ENCODE measurements at regions not wholly inside any gene's neighbourhood (a gene's known extent, or its start where the extent isn't known, plus 50 kb on each side); places are given as distances from the start of the nearest gene placed in this dataset.

DNA sequence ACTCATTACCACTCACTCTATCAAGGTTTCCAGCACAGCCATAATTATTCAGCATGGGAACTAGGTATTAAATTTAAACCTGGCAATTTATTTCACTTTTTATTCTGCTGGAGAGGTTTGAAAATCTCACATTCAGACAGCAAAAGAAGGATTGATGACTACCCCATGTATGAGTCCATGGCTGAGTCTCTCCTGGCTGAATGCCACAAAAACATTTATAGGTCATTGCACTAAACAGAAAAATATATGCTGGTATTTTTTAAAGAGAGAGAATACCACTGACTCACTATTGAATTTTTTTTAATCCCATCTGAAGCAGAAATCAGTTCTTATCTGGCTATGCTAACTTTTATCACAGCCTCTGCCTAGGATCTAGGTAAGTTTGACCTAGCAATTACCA is 336.3 kb downstream of the PPP1R3A start:
- TF ChIP-seq, protein P1, sequence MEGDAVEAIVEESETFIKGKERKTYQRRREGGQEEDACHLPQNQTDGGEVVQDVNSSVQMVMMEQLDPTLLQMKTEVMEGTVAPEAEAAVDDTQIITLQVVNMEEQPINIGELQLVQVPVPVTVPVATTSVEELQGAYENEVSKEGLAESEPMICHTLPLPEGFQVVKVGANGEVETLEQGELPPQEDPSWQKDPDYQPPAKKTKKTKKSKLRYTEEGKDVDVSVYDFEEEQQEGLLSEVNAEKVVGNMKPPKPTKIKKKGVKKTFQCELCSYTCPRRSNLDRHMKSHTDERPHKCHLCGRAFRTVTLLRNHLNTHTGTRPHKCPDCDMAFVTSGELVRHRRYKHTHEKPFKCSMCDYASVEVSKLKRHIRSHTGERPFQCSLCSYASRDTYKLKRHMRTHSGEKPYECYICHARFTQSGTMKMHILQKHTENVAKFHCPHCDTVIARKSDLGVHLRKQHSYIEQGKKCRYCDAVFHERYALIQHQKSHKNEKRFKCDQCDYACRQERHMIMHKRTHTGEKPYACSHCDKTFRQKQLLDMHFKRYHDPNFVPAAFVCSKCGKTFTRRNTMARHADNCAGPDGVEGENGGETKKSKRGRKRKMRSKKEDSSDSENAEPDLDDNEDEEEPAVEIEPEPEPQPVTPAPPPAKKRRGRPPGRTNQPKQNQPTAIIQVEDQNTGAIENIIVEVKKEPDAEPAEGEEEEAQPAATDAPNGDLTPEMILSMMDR (IDR thresholded peaks at IDR 0.05 in 2 of 3, conservative IDR thresholded peaks at IDR 0.05 in 1 of 3; ENCODE audit: control insufficient read depth in 2 of 3, extremely low read depth in 1 of 3, insufficient read depth in 1 of 3, low read depth in 3 of 3, low read length in 3 of 3): no peak
- no peak for TF ChIP-seq ZBTB33 (IDR thresholded peaks at IDR 0.05)
- TF ChIP-seq MTA3 (IDR thresholded peaks at IDR 0.05; ENCODE audit: borderline replicate concordance, low read length): no peak
- no peak for TF ChIP-seq POLR2A (IDR thresholded peaks at IDR 0.05; ENCODE audit: low read depth, low read length)
